GM06990 (cell line): ENCODE measurements at regions not wholly inside any gene's neighbourhood (a gene's known extent, or its start where the extent isn't known, plus 50 kb on each side); places are given as distances from the start of the nearest gene placed in this dataset.

Experiments
- DNase-seq: peaks from one replicate; pipeline ENCODE4 v3.0.0-alpha.2; 2011; ENCODE audit not compliant: insufficient read length; ENCODE audit errors: extremely low read depth
- H3K27me3 ChIP-seq: replicated peaks from 2 replicates; pipeline ENCODE4 v1.6.0; 2011; ENCODE audit warnings: low read length; ENCODE audit not compliant: control insufficient read depth, insufficient read depth
- H3K36me3 ChIP-seq: 2 replicates; pipeline ENCODE4 v1.5.1; 2011; ENCODE audit warnings: low read length; ENCODE audit not compliant: control insufficient read depth, insufficient read depth
- H3K4me3 ChIP-seq: replicated peaks from 2 replicates; pipeline ENCODE4 v1.5.1; 2011; ENCODE audit warnings: low read depth, mild to moderate bottlenecking, control low read depth, low read length
- TF ChIP-seq, protein P1 (sequence below): IDR thresholded peaks from 2 replicates; pipeline ENCODE4 v1.5.1; 2011; ENCODE audit warnings: low read length, control low read depth, mild to moderate bottlenecking, inconsistent platforms; ENCODE audit not compliant: insufficient read depth, poor library complexity, severe bottlenecking

DNA sequence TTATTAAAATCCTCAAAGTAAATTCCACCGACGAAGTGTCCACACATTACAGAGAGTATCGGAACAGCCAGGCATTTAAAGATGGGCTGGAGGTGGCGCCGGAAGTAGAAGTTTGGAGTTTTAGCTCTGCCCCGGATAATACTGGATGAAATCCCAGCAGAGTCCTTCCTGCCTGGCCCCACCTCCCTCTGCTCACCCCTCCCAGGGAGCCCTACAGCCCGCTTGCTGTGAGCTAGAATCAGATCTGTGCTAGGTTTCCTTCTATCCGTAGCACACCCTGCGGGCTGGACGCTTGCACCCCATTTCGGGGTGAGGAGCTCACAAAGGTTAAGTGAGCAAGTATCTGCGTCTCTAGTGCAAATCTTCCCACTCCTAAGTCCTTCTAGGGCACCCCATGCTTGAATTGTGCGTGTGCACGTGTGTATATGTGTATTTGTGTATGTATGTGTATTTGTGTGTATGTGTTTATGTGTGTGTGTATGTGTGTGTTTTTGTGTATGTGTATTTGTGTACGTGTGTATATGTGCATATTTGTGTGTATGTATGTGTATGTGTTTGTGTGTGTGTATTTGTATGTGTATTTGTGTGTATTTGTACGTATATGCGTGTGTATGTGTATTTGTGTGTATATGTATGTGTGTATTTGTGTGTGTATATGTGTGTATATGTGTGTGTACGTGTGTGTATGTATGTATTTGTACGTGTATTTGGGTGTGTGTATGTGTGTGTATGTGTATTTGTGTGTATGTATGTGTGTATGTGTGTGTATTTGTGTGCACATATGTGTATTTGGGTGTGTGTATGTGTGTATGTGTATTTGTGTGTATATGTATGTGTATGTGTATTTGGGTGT is 61.4 kb downstream of the HAPSTR1 start:
- TF ChIP-seq, protein P1, sequence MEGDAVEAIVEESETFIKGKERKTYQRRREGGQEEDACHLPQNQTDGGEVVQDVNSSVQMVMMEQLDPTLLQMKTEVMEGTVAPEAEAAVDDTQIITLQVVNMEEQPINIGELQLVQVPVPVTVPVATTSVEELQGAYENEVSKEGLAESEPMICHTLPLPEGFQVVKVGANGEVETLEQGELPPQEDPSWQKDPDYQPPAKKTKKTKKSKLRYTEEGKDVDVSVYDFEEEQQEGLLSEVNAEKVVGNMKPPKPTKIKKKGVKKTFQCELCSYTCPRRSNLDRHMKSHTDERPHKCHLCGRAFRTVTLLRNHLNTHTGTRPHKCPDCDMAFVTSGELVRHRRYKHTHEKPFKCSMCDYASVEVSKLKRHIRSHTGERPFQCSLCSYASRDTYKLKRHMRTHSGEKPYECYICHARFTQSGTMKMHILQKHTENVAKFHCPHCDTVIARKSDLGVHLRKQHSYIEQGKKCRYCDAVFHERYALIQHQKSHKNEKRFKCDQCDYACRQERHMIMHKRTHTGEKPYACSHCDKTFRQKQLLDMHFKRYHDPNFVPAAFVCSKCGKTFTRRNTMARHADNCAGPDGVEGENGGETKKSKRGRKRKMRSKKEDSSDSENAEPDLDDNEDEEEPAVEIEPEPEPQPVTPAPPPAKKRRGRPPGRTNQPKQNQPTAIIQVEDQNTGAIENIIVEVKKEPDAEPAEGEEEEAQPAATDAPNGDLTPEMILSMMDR, result no peak
- DNase-seq, result no peak
- H3K36me3 ChIP-seq, result no peaks in the 10 kb centered on the region
- no peaks in the 10 kb centered on the region for H3K27me3 ChIP-seq
- H3K4me3 ChIP-seq, result no peak overlapping the region

DNA sequence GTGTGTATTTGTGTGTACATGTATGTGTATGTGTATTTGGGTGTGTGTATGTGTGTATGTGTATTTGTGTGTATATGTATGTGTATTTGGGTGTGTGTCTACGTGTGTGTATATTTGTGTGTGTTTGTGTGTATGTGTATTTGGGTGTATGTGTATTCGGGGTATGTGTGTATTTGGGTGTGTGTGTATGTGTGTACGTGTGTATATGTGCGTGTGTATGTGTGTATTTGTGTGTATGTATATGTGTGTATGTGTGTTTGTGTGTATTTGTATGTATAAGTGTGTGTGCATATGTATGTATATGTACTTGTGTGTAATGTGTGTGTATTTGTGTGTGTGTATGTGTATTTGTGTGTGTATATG is 62.0 kb downstream of the HAPSTR1 start:
- Histone ChIP-seq H3K27me3 (no peaks in the 10 kb centered on the region), H3K36me3 (no peaks in the 10 kb centered on the region), H3K4me3 (no peak overlapping the region)
- TF ChIP-seq, protein P1, result no peak
- no peak for DNase-seq

DNA sequence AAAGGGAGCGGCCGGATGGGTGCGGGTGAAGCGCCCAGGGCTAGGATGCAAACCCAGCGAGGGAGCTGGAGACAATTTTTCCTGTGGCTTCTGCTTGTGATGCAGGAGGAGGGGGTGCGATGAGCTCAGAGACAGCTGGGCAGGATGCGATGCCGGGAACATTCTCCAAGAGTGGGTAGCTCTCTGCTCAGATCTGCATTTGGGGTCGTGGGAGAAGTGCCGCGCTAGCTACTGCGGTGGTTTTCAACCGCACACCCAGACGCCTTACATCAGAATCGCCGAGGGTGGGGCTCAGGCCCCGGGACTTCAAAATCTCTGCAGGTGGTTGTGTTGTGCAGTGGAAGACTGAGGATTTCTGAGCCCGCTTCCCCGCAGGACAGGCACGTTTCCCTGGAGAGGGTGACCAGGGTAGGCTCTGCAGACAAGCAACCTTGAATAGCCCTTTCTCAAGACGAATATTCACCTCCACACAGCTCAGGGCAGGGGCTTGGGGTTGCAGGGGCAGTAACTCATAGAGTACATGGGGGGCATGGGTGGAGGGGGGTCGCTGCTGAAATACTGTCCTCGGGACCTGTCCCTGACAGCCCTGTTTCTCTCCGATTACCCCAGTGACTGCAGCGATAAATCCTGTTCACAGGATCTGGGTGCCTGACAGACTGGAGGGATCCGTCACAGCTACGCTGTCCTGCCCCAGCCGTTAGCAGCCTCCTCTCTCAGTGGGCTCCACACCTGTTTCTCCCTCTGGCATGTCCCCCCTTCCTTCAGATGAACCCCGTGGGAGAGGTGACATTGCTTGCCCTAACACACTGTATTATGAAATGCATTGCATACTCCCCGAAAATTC is 63.3 kb downstream of the HAPSTR1 start:
- DNase-seq, result no peak

DNA sequence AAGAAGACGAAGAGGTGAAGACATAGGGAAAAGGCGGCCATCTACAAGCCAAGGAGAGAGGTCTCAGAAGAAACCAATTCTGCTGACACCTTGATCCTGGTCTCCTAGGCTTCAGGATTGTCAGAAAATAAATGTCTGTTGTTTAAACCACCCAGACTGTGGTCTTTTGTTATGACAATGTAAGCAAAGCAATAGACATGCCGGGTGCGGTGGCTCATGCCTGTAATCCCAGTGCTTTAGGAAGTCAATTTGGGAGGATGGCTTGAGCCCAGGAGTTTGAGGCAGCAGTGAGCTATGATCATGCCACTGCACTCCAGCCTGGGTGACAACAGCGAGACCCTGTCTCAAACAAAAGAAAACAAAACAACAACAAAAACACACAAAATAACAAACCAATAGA is 64.4 kb downstream of the HAPSTR1 start:
- TF ChIP-seq, protein P1, result no peak
- H3K4me3 ChIP-seq, result no peak overlapping the region
- DNase-seq, result no peak
- H3K36me3 ChIP-seq, result no peaks in the 10 kb centered on the region
- H3K27me3 ChIP-seq, result no peaks in the 10 kb centered on the region

More for the DNA sequence above, 63.3 kb downstream of the HAPSTR1 start:
- TF ChIP-seq, protein P1, result no peak
- no peaks in the 10 kb centered on the region for H3K27me3 ChIP-seq
- H3K4me3 ChIP-seq, result no peak overlapping the region
- no peaks in the 10 kb centered on the region for H3K36me3 ChIP-seq

DNA sequence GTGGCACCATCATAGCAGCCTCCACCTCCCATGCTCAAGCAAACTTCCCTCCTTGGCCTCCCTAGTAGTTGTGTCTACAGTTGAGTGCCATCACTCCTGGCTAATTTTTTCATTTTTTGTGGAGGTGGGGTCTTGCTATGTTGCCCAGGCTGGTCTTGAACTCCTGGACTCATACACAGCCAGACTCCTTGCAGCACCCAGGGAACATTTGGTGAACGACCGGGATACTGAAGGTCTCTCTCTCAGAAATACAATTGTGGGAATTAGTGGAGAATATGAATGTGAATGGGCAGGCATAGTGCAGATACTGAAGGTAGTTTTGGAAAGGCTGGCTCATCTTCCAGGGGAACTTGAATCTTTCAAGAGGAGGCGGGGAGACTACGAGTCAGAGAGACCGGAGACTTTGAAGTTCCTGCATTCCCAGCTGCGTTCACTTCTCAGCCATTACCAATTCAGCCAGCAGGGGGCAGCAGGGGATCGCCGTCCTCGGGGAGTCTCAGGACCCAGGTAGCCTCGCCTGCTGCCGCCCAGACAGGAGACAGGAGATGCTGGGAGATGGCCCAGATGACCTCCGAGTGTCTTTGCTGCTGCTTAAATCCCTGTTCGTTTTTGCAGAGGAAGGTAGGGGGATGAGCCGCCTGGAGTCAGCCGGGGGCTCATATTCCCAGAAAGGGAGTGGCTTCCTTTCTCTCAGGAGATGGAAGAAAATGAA is 68.6 kb downstream of the HAPSTR1 start:
- no peak for DNase-seq
- Histone ChIP-seq H3K27me3 (no peaks in the 10 kb centered on the region), H3K36me3 (no peaks in the 10 kb centered on the region), H3K4me3 (no peak overlapping the region)
- TF ChIP-seq, protein P1, result peak; percentile 62
